CD4-positive, alpha-beta memory T cell (primary cell): ENCODE measurements at regions not wholly inside any gene's neighbourhood (a gene's known extent, or its start where the extent isn't known, plus 50 kb on each side); places are given as distances from the start of the nearest gene placed in this dataset.
"Not testable (repeated sequence)": the region's sequence is repeated elsewhere in the genome, so short reads cannot be mapped to it uniquely, and the experiment has no call there.

ENCODE experiments used
- CTCF ChIA-PET: fragments of 350-600 bp; sonication (Branson Sonifier 250); formaldehyde crosslinking; loops from one replicate; lab custom pipeline; 2021; ENCODE audit warnings: inconsistent platforms; ENCODE audit not compliant: partially characterized antibody; lab: Charles Lee
- POLR2A ChIA-PET: fragments of 350-600 bp; sonication (Branson Sonifier 250); formaldehyde crosslinking; loops from one replicate; lab custom pipeline; 2021; ENCODE audit not compliant: partially characterized antibody; lab: Charles Lee
- DNase-seq, 5 donors: peaks; one replicate each; pipeline versions ENCODE4 v3.0.0 to v3.0.0-alpha.2; 2020 to 2022; ENCODE audit warnings: mixed read lengths in 1 of 5
- H3K27ac ChIP-seq: one replicate; pipeline ENCODE4 v1.7.0; 2013; ENCODE audit warnings: low read depth, low read length
- H3K27me3 ChIP-seq: 2 replicates; pipeline ENCODE4 v1.7.0; 2013; ENCODE audit warnings: mild to moderate bottlenecking, low read length, moderate library complexity; ENCODE audit not compliant: insufficient read depth
- H3K36me3 ChIP-seq: 2 replicates; pipeline ENCODE4 v1.7.0; 2013; ENCODE audit warnings: mild to moderate bottlenecking, low read length, moderate library complexity; ENCODE audit not compliant: insufficient read depth
- H3K4me1 ChIP-seq: 2 replicates; pipeline ENCODE4 v1.7.0; 2013; ENCODE audit warnings: mild to moderate bottlenecking, low read length, moderate library complexity; ENCODE audit not compliant: insufficient read depth
- H3K4me3 ChIP-seq, 2 donors: one replicate each; pipeline ENCODE4 v1.7.0; 2013; ENCODE audit warnings: low read length in 2 of 2, mild to moderate bottlenecking in 1 of 2
- H3K9me3 ChIP-seq, 2 donors: one replicate each; pipeline ENCODE4 v1.7.0; 2013; ENCODE audit warnings: low read length in 2 of 2, control low read depth in 1 of 2; ENCODE audit not compliant: control insufficient read depth in 1 of 2
- H3K27ac Mint-ChIP-seq, 7 donors: one replicate each; pipeline ENCODE4 v1.8.0; 2020 to 2021; ENCODE audit warnings: mixed read lengths in 7 of 7, mild to moderate bottlenecking in 6 of 7, inconsistent platforms in 3 of 7, moderate library complexity in 3 of 7
- H3K27me3 Mint-ChIP-seq, 2 donors: one replicate each; pipeline ENCODE4 v1.8.0; 2020 to 2021; ENCODE audit warnings: mixed read lengths in 2 of 2
- H3K36me3 Mint-ChIP-seq, 2 donors: one replicate each; pipeline ENCODE4 v1.8.0; 2020 to 2021; ENCODE audit warnings: mixed read lengths in 2 of 2, inconsistent platforms in 1 of 2, mild to moderate bottlenecking in 1 of 2
- H3K4me1 Mint-ChIP-seq, 4 donors: one replicate each; pipeline ENCODE4 v1.8.0; 2020 to 2021; ENCODE audit warnings: mixed read lengths in 4 of 4, mild to moderate bottlenecking in 1 of 4
- H3K4me3 Mint-ChIP-seq, 8 donors: one replicate each; pipeline ENCODE4 v1.8.0; 2020 to 2021; ENCODE audit warnings: mixed read lengths in 8 of 8, mild to moderate bottlenecking in 7 of 8, moderate library complexity in 6 of 8, inconsistent platforms in 3 of 8
- H3K9me3 Mint-ChIP-seq, 8 donors: one replicate each; pipeline ENCODE4 v1.8.0; 2020 to 2021; ENCODE audit warnings: mixed read lengths in 8 of 8, mild to moderate bottlenecking in 5 of 8, inconsistent platforms in 3 of 8, moderate library complexity in 1 of 8
- intact Hi-C: fragments of 100-400 bp; cut with micrococcal nuclease; formaldehyde crosslinking; loops from one replicate; pipeline ENCODE4 v1.15.1; 2023

DNA sequence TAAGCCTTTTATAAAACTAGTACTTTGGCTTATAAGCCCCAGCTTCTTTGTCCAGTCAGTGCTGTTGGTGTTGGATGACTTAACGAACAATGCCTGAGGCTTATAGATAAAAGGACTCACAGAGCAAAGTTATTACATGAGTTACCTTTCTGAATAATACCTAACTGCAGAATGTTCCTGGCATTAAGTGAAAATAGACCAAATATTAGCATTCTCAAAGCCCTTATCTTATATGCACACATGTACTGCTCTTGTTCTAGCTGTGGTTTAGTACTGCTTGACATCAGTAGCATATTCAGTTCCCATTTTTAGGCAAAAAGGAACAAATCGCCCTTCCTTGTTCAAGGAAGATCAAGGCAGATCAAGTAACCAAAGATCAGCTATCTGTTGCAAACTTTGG is 131.6 kb downstream of the ZNF330 start:
- no peaks in the 10 kb centered on the region for H3K27me3 ChIP-seq
- intact Hi-C loops: no loop called here
- no peak overlapping the region for H3K27ac Mint-ChIP-seq

DNA sequence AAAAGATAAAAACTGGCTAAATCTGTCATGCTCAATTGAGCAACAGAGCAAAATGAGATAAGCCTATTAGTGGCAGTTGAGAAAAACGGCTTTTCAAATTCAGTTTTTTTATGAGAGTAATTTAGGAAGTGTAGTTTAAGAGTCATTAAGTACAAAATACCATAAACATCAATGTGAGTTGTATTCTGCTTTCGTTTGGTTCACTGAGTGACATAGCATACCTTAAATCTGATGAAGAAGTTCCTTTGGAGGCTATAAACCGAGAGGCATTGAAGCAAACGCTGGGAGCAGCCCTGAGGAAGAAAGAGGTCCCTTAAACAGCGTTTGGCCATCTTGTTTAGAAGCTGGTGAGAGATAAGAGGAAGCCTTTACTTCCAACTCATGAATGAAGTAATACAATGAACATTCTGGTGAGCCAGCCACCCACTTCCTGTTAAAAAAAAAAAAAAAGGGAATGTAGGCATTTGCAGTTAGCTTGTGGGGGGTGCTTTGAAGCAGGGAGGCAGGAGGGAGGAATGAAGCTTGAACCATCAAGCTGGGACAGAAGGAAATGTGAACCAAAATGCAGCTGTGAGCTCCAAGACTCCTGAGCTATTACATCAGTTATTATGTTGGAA is 132.3 kb downstream of the ZNF330 start:
- intact Hi-C loops: no loop called here
- H3K4me3 Mint-ChIP-seq: no peak overlapping the region

More for the DNA sequence above, 131.6 kb downstream of the ZNF330 start:
- H3K27ac ChIP-seq: no peak overlapping the region
- H3K4me3 Mint-ChIP-seq: no peak overlapping the region
- H3K4me1 Mint-ChIP-seq: peaks cover 0 to 9% (median 1%) of the 10 kb centered on the region in 4 donors
- ChIA-PET CTCF (no interaction called here), POLR2A (no interaction called here)
- no peaks in the 10 kb centered on the region for H3K9me3 Mint-ChIP-seq
- H3K9me3 ChIP-seq: no peaks in the 10 kb centered on the region
- H3K36me3 ChIP-seq: no peaks in the 10 kb centered on the region
- no peak for DNase-seq
- H3K36me3 Mint-ChIP-seq: no peaks in the 10 kb centered on the region
- H3K4me1 ChIP-seq: no peaks in the 10 kb centered on the region
- H3K4me3 ChIP-seq: no peak overlapping the region
- peaks cover 0 to 4% of the 10 kb centered on the region in 2 donors for H3K27me3 Mint-ChIP-seq

DNA sequence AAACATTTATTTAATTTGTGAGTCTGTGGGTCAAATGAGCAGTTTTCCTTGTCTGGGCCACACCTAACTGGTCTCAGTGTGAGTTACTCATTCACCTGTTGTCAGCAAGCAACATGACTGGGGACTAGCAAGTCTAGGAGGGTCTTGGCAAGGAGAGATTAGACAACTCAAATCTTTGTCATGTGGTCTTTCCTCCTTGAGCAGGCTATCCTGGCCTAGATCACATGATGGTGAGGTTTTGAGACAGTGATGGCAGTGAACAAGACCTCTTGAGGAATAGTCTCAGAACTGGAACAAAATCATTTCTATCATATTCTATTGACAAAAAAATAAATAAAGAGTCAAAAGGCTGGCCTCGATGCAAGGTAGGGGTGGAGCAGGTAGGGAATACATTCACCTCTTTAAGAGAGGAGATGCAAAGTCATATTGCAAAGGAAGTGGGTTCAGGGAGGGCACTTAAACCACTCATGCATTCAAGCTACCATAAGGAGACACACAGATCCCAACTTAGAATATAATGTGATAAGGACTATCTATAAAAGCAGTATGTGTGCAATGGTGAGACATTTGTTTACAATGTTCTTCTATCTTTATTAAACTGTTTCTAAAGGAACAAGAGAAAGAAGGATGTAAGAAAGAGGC is 135.7 kb downstream of the ZNF330 start:
- intact Hi-C loops: no loop called here
- Histone ChIP-seq H3K4me1 (no peaks in the 10 kb centered on the region), H3K27me3 (no peaks in the 10 kb centered on the region), H3K36me3 (no peaks in the 10 kb centered on the region), H3K9me3 (no peaks in the 10 kb centered on the region), H3K27ac (no peak overlapping the region), H3K4me3 (no peak overlapping the region)
- no peak overlapping the region for H3K4me3 Mint-ChIP-seq
- DNase-seq: no peak
- H3K27ac Mint-ChIP-seq: no peak overlapping the region
- H3K27me3 Mint-ChIP-seq: no peaks in the 10 kb centered on the region
- ChIA-PET CTCF (no interaction called here), POLR2A (no interaction called here)
- H3K4me1 Mint-ChIP-seq: peaks cover 0 to 9% (median 1%) of the 10 kb centered on the region in 4 donors
- peaks cover 0 to 3% (median 0%) of the 10 kb centered on the region in 8 donors for H3K9me3 Mint-ChIP-seq
- H3K36me3 Mint-ChIP-seq: no peaks in the 10 kb centered on the region

More for the DNA sequence above, 132.3 kb downstream of the ZNF330 start:
- H3K36me3 ChIP-seq: no peaks in the 10 kb centered on the region
- no peaks in the 10 kb centered on the region for H3K9me3 ChIP-seq
- no peaks in the 10 kb centered on the region for H3K4me1 ChIP-seq
- Mint-ChIP-seq H3K4me1 (peaks cover 0 to 9% (median 1%) of the 10 kb centered on the region in 4 donors), H3K27me3 (peaks cover 0 to 2% of the 10 kb centered on the region in 2 donors), H3K9me3 (no peaks in the 10 kb centered on the region), H3K27ac (peak overlapping the region in 1 of 7 donors; percentile 9), H3K36me3 (no peaks in the 10 kb centered on the region)
- H3K27ac ChIP-seq: no peak overlapping the region
- DNase-seq: no peak
- CTCF ChIA-PET: no interaction called here
- H3K4me3 ChIP-seq: no peak overlapping the region
- POLR2A ChIA-PET: no interaction called here
- no peaks in the 10 kb centered on the region for H3K27me3 ChIP-seq

DNA sequence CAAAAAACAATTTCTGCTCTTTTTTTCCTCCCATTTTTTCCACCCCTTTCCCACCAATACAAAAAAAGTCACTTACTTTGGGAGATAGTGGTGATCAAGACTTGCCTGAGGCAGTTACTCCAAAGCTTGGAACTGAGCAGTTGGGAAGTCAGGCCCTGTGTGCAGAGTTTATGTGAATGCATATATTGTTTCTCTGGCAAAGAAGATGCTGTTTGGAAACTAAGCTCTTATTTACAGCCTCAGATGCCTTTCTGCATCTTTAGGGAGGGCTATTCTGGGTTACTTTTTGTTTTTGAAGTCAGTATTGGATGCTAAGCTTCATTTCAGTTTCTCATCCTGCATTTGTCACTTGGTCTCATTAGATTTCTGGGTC is 136.3 kb downstream of the ZNF330 start:
- no peak overlapping the region for H3K4me3 Mint-ChIP-seq
- peaks cover 0 to 9% (median 1%) of the 10 kb centered on the region in 4 donors for H3K4me1 Mint-ChIP-seq
- H3K27me3 Mint-ChIP-seq: peaks cover 0 to 3% of the 10 kb centered on the region in 2 donors
- no peaks in the 10 kb centered on the region for H3K36me3 ChIP-seq
- ChIA-PET CTCF (no interaction called here), POLR2A (no interaction called here)
- peaks cover 0 to 7% (median 2%) of the 10 kb centered on the region in 8 donors for H3K9me3 Mint-ChIP-seq
- no peak overlapping the region for H3K27ac Mint-ChIP-seq
- DNase-seq: no peak
- intact Hi-C loops: no loop called here
- H3K4me3 ChIP-seq: no peak overlapping the region
- H3K4me1 ChIP-seq: no peaks in the 10 kb centered on the region
- H3K27ac ChIP-seq: no peak overlapping the region
- H3K36me3 Mint-ChIP-seq: no peaks in the 10 kb centered on the region
- no peaks in the 10 kb centered on the region for H3K27me3 ChIP-seq
- H3K9me3 ChIP-seq: no peaks in the 10 kb centered on the region

DNA sequence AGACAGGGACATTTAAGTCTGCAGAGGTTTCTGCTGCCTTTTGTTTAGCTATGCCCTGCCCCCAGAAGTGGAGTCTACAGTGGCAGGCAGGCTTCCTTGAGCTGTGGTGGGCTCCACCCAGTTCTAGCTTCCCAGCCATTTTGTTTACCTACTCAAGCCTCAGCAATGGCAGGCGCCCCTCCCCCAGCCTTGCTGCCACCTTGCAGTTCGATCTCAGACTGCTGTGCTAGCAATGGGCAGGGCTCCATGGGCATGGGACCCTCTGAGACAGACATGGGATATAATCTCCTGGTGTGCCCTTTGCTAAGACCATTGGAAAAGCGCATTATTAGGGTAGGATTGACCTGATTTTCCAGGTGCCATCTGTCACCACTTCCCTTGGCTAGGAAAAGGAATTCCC is 147.5 kb downstream of the ZNF330 start:
- DNase-seq, H3K27me3 ChIP-seq, H3K27me3 Mint-ChIP-seq, CTCF ChIA-PET, H3K9me3 ChIP-seq, H3K4me3 ChIP-seq, H3K27ac Mint-ChIP-seq, H3K4me1 Mint-ChIP-seq, intact Hi-C loops, H3K36me3 ChIP-seq, H3K36me3 Mint-ChIP-seq, H3K4me1 ChIP-seq, H3K27ac ChIP-seq, H3K4me3 Mint-ChIP-seq, POLR2A ChIA-PET: not testable (repeated sequence)
- H3K9me3 Mint-ChIP-seq: peaks cover 2 to 13% (median 8%) of the 10 kb centered on the region in 8 donors

DNA sequence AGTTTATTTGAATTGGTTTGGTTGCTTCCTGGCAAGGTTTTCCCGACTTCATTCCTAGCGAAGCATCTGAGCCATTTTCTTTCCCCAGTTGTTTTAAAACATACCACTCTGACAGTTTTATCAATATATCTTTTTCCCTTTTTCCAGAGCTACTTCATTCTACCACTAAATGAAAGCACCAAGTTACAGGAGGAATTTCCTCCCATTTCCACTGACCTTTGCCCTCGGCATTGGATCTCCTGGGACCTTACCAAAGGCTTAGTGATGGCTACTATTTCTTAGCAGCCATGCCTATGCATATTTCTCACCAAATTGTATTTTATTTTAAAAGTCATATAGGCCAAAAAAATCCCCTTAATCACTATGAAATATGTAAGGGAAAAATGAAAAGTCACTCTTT is 150.5 kb downstream of the ZNF330 start:
- intact Hi-C loops: no loop called here
- Histone ChIP-seq H3K27me3 (peaks cover 1% of the 10 kb centered on the region), H3K9me3 (no peaks in the 10 kb centered on the region), H3K4me1 (no peaks in the 10 kb centered on the region), H3K27ac (no peak overlapping the region), H3K4me3 (no peak overlapping the region), H3K36me3 (no peaks in the 10 kb centered on the region)
- no peaks in the 10 kb centered on the region for H3K4me1 Mint-ChIP-seq
- H3K27ac Mint-ChIP-seq: no peak overlapping the region
- H3K27me3 Mint-ChIP-seq: peaks cover 6 to 16% of the 10 kb centered on the region in 2 donors
- H3K9me3 Mint-ChIP-seq: peaks cover 2 to 12% (median 5%) of the 10 kb centered on the region in 8 donors
- H3K4me3 Mint-ChIP-seq: no peak overlapping the region
- ChIA-PET POLR2A (no interaction called here), CTCF (no interaction called here)
- H3K36me3 Mint-ChIP-seq: no peaks in the 10 kb centered on the region
- DNase-seq: no peak

DNA sequence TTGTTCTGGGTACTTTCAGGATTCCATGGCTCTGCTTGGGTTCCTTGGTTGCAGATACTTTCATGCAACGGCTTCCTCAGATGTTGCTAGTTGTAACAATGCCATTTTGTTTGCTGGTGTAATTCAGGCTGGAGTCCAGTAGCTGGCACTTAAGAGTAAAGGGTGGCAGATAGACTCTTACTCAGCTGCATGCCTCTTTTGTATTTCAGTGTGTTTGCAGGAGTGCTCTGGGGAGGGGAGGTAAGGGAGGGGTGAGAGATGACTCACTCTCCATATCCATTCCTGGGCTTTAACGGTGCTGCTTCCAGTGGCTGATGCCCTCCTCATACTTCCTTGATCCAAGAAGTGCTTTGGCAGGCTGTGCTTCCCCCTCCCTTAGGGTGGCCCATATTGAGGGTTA is 155.2 kb downstream of the ZNF330 start:
- H3K4me3 ChIP-seq: no peak overlapping the region
- H3K4me1 ChIP-seq: no peaks in the 10 kb centered on the region
- Mint-ChIP-seq H3K36me3 (no peaks in the 10 kb centered on the region), H3K4me1 (no peaks in the 10 kb centered on the region), H3K4me3 (no peak overlapping the region), H3K27ac (no peak overlapping the region), H3K27me3 (peaks cover 5 to 16% of the 10 kb centered on the region in 2 donors), H3K9me3 (peaks cover 0 to 6% (median 3%) of the 10 kb centered on the region in 8 donors)
- H3K9me3 ChIP-seq: no peaks in the 10 kb centered on the region
- ChIA-PET CTCF (no interaction called here), POLR2A (no interaction called here)
- intact Hi-C loops: no loop called here
- no peaks in the 10 kb centered on the region for H3K36me3 ChIP-seq
- no peak overlapping the region for H3K27ac ChIP-seq
- DNase-seq: no peak
- H3K27me3 ChIP-seq: peaks cover 7% of the 10 kb centered on the region
